ENCODE measurements at regions not wholly inside any gene's neighbourhood (a gene's known extent, or its start where the extent isn't known, plus 50 kb on each side); places are given as distances from the start of the nearest gene placed in this dataset.

GRCh38 chr6:4304927-4305455, 169.6 kb upstream of the ECI2 start:
- Histone ChIP-seq H3K4me2 (ENCODE audit: low read length) (no peak overlapping the region), H3K9me3 (ENCODE audit: low read length) (no peaks in the 10 kb centered on the region), H4K20me1 (ENCODE audit: insufficient read depth) (no peaks in the 10 kb centered on the region), H3K27me3 (ENCODE audit: insufficient read depth, low read depth, low read length) (no peaks in the 10 kb centered on the region), H3K27ac (ENCODE audit: low read length) (no peak overlapping the region), H3K9me2 (ENCODE audit: insufficient read depth, low read length) (no peaks in the 10 kb centered on the region), H3K4me3 (ENCODE audit: low read length) (no peak overlapping the region), H2AFZ (ENCODE audit: low read depth, low read length) (no peak overlapping the region), H3K9ac (ENCODE audit: low read length) (no peak overlapping the region), H3F3A (ENCODE audit: insufficient read depth, low read length, poor library complexity, severe bottlenecking) (no peaks in the 10 kb centered on the region), H3K36me3 (ENCODE audit: insufficient read depth, low read length) (no peaks in the 10 kb centered on the region), H3K79me2 (replicated peaks; ENCODE audit: insufficient read depth, low read length) (no peaks in the 10 kb centered on the region)
- no peak for TF ChIP-seq CTCF (IDR thresholded peaks at IDR 0.05; ENCODE audit: poor library complexity, severe bottlenecking)
- no peak for TF ChIP-seq EZH2 (IDR thresholded peaks at IDR 0.05; ENCODE audit: borderline replicate concordance, insufficient read depth, low read length, poor library complexity, severe bottlenecking)
- TF ChIP-seq TAF1 (IDR thresholded peaks at IDR 0.05; ENCODE audit: low read depth) = no peak
- TF ChIP-seq MXI1 (conservative IDR thresholded peaks at IDR 0.05; ENCODE audit: poor library complexity, severe bottlenecking) = no peak
- no peak for TF ChIP-seq RAD21 (conservative IDR thresholded peaks at IDR 0.05)
- no peak for TF ChIP-seq REST (IDR thresholded peaks at IDR 0.05; ENCODE audit: borderline replicate concordance)
- no peak for TF ChIP-seq EP300 (conservative IDR thresholded peaks at IDR 0.05; ENCODE audit: poor library complexity, severe bottlenecking)
- TF ChIP-seq POLR2AphosphoS5 (IDR thresholded peaks at IDR 0.05) = no peak
- TF ChIP-seq SMC3 (conservative IDR thresholded peaks at IDR 0.05; ENCODE audit: poor library complexity) = no peak

- no peak overlapping the region for H3K4me2 ChIP-seq (ENCODE audit: low read length)
- no peaks in the 10 kb centered on the region for H3K9me3 ChIP-seq (ENCODE audit: low read length)
- no peak overlapping the region for H3K9ac ChIP-seq (ENCODE audit: low read length)
- no peaks in the 10 kb centered on the region for H4K20me1 ChIP-seq (ENCODE audit: insufficient read depth)
- no peak overlapping the region for H3K4me3 ChIP-seq (ENCODE audit: low read length)
- no peak overlapping the region for H2AFZ ChIP-seq (ENCODE audit: low read depth, low read length)
- no peaks in the 10 kb centered on the region for H3K27me3 ChIP-seq (ENCODE audit: insufficient read depth, low read depth, low read length)
- no peaks in the 10 kb centered on the region for H3K79me2 ChIP-seq (replicated peaks; ENCODE audit: insufficient read depth, low read length)
- no peak for TF ChIP-seq RAD21 (conservative IDR thresholded peaks at IDR 0.05)
- TF ChIP-seq CTCF (IDR thresholded peaks at IDR 0.05; ENCODE audit: poor library complexity, severe bottlenecking) = no peak
- TF ChIP-seq EP300 (conservative IDR thresholded peaks at IDR 0.05; ENCODE audit: poor library complexity, severe bottlenecking) = no peak
- no peak for TF ChIP-seq MXI1 (conservative IDR thresholded peaks at IDR 0.05; ENCODE audit: poor library complexity, severe bottlenecking)
- TF ChIP-seq TAF1 (IDR thresholded peaks at IDR 0.05; ENCODE audit: low read depth) = no peak
- TF ChIP-seq POLR2AphosphoS5 (IDR thresholded peaks at IDR 0.05) = no peak
- TF ChIP-seq EZH2 (IDR thresholded peaks at IDR 0.05; ENCODE audit: borderline replicate concordance, insufficient read depth, low read length, poor library complexity, severe bottlenecking) = no peak
- no peaks in the 10 kb centered on the region for H3K9me2 ChIP-seq (ENCODE audit: insufficient read depth, low read length)
- no peak overlapping the region for H3K27ac ChIP-seq (ENCODE audit: low read length)
- no peaks in the 10 kb centered on the region for H3F3A ChIP-seq (ENCODE audit: insufficient read depth, low read length, poor library complexity, severe bottlenecking)
- no peaks in the 10 kb centered on the region for H3K36me3 ChIP-seq (ENCODE audit: insufficient read depth, low read length)
Observed at GRCh38 chr6:4303638-4304037, 168.3 kb upstream of the ECI2 start.
